HEK293 (cell line): ENCODE measurements at regions not wholly inside any gene's neighbourhood (a gene's known extent, or its start where the extent isn't known, plus 50 kb on each side); places are given as distances from the start of the nearest gene placed in this dataset.

Experiments
- CTCF ChIA-PET: fragments of 350-600 bp; formaldehyde crosslinking; extraction: SDS; loops from one replicate; lab custom pipeline; 2021; ENCODE audit warnings: antibody characterized with exemption; lab: Yijun Ruan, JAX
- POLR2A ChIA-PET: fragments of 300-600 bp; formaldehyde crosslinking; extraction: SDS; loops from one replicate; lab custom pipeline; 2020; ENCODE audit warnings: antibody characterized with exemption, inconsistent platforms; lab: Yijun Ruan, JAX
- H3K27ac ChIP-seq: fragments of 200-500 bp; sonication (Bioruptor generic); 2 replicates; pipeline ENCODE4 v1.5.1; 2014; ENCODE audit warnings: low read depth, low read length, control low read depth, inconsistent platforms; ENCODE audit errors: extremely low read depth
- H3K36me3 ChIP-seq, 2 experiments: fragments of 200-500 bp in 1 of 2; sonication (Bioruptor generic) in 1 of 2; 1 replicate in 1 of 2; 2 replicates in 1 of 2; pipeline ENCODE4 v1.5.1; 2014 to 2017; ENCODE audit warnings: inconsistent platforms in 2 of 2, low read length in 2 of 2; ENCODE audit not compliant: control insufficient read depth in 2 of 2, insufficient read depth in 1 of 2
- H3K4me1 ChIP-seq: fragments of 200-500 bp; sonication (Bioruptor generic); 2 replicates; pipeline ENCODE4 v1.5.1; 2014; ENCODE audit warnings: mild to moderate bottlenecking, low read length, inconsistent platforms; ENCODE audit not compliant: control insufficient read depth, insufficient read depth
- H3K4me3 ChIP-seq: 2 replicates; pipeline ENCODE4 v1.5.1; 2011; ENCODE audit warnings: low read depth, mild to moderate bottlenecking, control low read depth, low read length, moderate library complexity
- H3K9me3 ChIP-seq: fragments of 200-500 bp; sonication (Bioruptor generic); 2 replicates; pipeline ENCODE4 v1.5.1; 2014; ENCODE audit warnings: low read depth, low read length, inconsistent platforms; ENCODE audit not compliant: control insufficient read depth, insufficient read depth
- EGR2 ChIP-seq: fragments of 450-650 bp; formaldehyde crosslinking; IDR thresholded peaks from 2 replicates; pipeline ENCODE4 v1.5.1; 2016; ENCODE audit warnings: low read depth, missing biosample characterization, missing genetic modification characterization
- HOXD13 ChIP-seq: sonication (generic); formaldehyde crosslinking; IDR thresholded peaks from 2 replicates; pipeline ENCODE4 v1.8.0; 2022; ENCODE audit warnings: missing genetic modification reagents, borderline replicate concordance
- IKZF3 ChIP-seq: fragments of 450-650 bp; IDR thresholded peaks from 2 replicates; pipeline ENCODE4 v1.5.0; 2018; ENCODE audit warnings: missing biosample characterization, mild to moderate bottlenecking, missing genetic modification characterization, moderate library complexity
- KLF1 ChIP-seq: fragments of 450-650 bp; formaldehyde crosslinking; IDR thresholded peaks from 2 replicates; pipeline ENCODE4 v1.5.1; 2016; ENCODE audit warnings: missing biosample characterization, missing genetic modification characterization
- MYNN ChIP-seq: fragments of 450-650 bp; formaldehyde crosslinking; IDR thresholded peaks from 2 replicates; pipeline ENCODE4 v1.5.1; 2016; ENCODE audit warnings: missing biosample characterization, missing genetic modification characterization, borderline replicate concordance
- YY1 ChIP-seq: fragments of 450-650 bp; formaldehyde crosslinking; IDR thresholded peaks from 2 replicates; pipeline ENCODE4 v1.5.1; 2018; ENCODE audit warnings: missing biosample characterization, missing genetic modification characterization
- ZNF146 ChIP-seq: fragments of 450-650 bp; formaldehyde crosslinking; IDR thresholded peaks from 2 replicates; pipeline ENCODE4 v1.5.1; 2016; ENCODE audit warnings: missing biosample characterization, missing genetic modification characterization
- ZNF248 ChIP-seq: fragments of 450-650 bp; formaldehyde crosslinking; IDR thresholded peaks from 2 replicates; pipeline ENCODE4 v1.5.1; 2017; ENCODE audit warnings: missing biosample characterization, missing genetic modification characterization
- ZNF449 ChIP-seq: fragments of 450-650 bp; formaldehyde crosslinking; IDR thresholded peaks from 2 replicates; pipeline ENCODE4 v1.5.1; 2017; ENCODE audit warnings: missing biosample characterization, mild to moderate bottlenecking, missing genetic modification characterization, moderate library complexity
- ZNF791 ChIP-seq: fragments of 450-650 bp; formaldehyde crosslinking; IDR thresholded peaks from 2 replicates; pipeline ENCODE4 v1.5.1; 2016; ENCODE audit warnings: missing biosample characterization, missing genetic modification characterization
- TF ChIP-seq, protein P1 (sequence below): fragments of 450-650 bp; formaldehyde crosslinking; IDR thresholded peaks from 2 replicates; pipeline ENCODE4 v1.5.1; 2017; ENCODE audit warnings: missing biosample characterization, missing genetic modification characterization
- TF ChIP-seq, protein P2 (sequence below): fragments of 450-650 bp; formaldehyde crosslinking; IDR thresholded peaks from 2 replicates; pipeline ENCODE4 v1.5.1; 2016; ENCODE audit warnings: missing biosample characterization, missing genetic modification characterization, low read depth
- TF ChIP-seq, protein P3 (sequence below): fragments of 450-650 bp; formaldehyde crosslinking; IDR thresholded peaks from 2 replicates; pipeline ENCODE4 v1.5.1; 2016; ENCODE audit warnings: missing biosample characterization, missing genetic modification characterization

DNA sequence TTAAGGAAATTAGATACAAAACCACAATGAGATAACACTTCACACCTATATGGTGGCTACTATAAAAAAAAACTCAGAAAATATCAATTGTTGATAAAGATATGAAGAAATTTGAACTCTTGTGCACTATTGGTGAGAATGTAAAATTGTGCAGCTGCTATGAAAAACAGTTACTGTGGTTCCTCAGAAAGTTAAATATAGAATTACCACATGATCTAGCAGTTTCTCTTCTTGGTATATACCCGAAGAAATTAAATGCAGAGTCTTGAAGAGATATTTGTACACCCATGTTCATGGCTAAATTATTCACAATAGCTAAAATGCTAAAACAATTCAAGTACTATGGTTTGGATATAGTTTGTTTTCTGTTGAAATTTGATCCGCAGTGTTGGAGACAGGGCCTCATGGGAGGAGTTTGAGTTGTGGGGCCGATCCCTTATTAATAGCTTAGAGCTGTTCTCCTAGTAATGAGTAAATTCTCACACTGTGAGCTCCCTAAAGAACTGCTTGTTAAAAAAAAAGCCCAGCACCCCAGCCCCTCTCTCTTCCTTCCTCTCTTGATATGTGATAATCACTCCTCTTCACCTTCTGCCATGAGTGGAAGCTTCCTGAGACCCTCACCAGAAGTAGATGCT lies 1412.1 kb downstream of the PLA2G4A start:
- Histone ChIP-seq H3K27ac (no peak overlapping the region), H3K36me3 (no peaks in the 10 kb centered on the region), H3K9me3 (no peaks in the 10 kb centered on the region), H3K4me3 (no peak overlapping the region), H3K4me1 (no peaks in the 10 kb centered on the region)
- TF ChIP-seq ZNF146 (tag by site-specific recombination) (no peak), MYNN (tag by site-specific recombination) (no peak)
- CTCF ChIA-PET = no interaction called here
- POLR2A ChIA-PET = no interaction called here

DNA sequence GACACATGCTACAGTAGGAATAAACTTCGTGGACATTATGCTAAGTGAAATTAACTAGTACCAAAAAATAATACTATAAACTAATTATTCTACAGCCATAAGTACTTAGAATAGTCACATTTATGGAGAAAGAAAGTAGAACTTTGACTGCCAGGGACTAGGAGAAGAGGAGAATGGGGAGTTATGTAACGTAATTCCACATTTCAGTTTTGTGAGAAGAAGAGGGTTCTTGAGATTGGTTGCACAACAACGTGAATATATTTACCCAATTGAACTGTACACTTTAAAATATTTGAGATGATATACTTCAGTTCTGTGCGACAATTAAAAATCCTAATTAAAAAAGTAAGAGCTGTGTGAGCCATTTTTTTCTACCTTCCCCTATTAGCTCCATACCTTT lies 1412.9 kb downstream of the PLA2G4A start:
- ChIA-PET CTCF (no interaction called here), POLR2A (no interaction called here)
- no peak overlapping the region for H3K27ac ChIP-seq
- H3K36me3 ChIP-seq = no peaks in the 10 kb centered on the region
- no peaks in the 10 kb centered on the region for H3K4me1 ChIP-seq
- H3K4me3 ChIP-seq = no peak overlapping the region
- no peaks in the 10 kb centered on the region for H3K9me3 ChIP-seq
- no peak for TF ChIP-seq ZNF791
- TF ChIP-seq, protein P1, sequence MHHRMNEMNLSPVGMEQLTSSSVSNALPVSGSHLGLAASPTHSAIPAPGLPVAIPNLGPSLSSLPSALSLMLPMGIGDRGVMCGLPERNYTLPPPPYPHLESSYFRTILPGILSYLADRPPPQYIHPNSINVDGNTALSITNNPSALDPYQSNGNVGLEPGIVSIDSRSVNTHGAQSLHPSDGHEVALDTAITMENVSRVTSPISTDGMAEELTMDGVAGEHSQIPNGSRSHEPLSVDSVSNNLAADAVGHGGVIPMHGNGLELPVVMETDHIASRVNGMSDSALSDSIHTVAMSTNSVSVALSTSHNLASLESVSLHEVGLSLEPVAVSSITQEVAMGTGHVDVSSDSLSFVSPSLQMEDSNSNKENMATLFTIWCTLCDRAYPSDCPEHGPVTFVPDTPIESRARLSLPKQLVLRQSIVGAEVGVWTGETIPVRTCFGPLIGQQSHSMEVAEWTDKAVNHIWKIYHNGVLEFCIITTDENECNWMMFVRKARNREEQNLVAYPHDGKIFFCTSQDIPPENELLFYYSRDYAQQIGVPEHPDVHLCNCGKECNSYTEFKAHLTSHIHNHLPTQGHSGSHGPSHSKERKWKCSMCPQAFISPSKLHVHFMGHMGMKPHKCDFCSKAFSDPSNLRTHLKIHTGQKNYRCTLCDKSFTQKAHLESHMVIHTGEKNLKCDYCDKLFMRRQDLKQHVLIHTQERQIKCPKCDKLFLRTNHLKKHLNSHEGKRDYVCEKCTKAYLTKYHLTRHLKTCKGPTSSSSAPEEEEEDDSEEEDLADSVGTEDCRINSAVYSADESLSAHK (tag by site-specific recombination) = no peak
- no peak for TF ChIP-seq IKZF3 (tag by site-specific recombination)
- TF ChIP-seq ZNF248 (tag by site-specific recombination) = no peak
- TF ChIP-seq HOXD13 (CRISPR knock-in tag) = no peak
- TF ChIP-seq ZNF449 (tag by site-specific recombination) = no peak
- TF ChIP-seq KLF1 (tag by site-specific recombination) = no peak
- TF ChIP-seq, protein P2, sequence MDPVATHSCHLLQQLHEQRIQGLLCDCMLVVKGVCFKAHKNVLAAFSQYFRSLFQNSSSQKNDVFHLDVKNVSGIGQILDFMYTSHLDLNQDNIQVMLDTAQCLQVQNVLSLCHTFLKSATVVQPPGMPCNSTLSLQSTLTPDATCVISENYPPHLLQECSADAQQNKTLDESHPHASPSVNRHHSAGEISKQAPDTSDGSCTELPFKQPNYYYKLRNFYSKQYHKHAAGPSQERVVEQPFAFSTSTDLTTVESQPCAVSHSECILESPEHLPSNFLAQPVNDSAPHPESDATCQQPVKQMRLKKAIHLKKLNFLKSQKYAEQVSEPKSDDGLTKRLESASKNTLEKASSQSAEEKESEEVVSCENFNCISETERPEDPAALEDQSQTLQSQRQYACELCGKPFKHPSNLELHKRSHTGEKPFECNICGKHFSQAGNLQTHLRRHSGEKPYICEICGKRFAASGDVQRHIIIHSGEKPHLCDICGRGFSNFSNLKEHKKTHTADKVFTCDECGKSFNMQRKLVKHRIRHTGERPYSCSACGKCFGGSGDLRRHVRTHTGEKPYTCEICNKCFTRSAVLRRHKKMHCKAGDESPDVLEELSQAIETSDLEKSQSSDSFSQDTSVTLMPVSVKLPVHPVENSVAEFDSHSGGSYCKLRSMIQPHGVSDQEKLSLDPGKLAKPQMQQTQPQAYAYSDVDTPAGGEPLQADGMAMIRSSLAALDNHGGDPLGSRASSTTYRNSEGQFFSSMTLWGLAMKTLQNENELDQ = no peak
- TF ChIP-seq, protein P3, sequence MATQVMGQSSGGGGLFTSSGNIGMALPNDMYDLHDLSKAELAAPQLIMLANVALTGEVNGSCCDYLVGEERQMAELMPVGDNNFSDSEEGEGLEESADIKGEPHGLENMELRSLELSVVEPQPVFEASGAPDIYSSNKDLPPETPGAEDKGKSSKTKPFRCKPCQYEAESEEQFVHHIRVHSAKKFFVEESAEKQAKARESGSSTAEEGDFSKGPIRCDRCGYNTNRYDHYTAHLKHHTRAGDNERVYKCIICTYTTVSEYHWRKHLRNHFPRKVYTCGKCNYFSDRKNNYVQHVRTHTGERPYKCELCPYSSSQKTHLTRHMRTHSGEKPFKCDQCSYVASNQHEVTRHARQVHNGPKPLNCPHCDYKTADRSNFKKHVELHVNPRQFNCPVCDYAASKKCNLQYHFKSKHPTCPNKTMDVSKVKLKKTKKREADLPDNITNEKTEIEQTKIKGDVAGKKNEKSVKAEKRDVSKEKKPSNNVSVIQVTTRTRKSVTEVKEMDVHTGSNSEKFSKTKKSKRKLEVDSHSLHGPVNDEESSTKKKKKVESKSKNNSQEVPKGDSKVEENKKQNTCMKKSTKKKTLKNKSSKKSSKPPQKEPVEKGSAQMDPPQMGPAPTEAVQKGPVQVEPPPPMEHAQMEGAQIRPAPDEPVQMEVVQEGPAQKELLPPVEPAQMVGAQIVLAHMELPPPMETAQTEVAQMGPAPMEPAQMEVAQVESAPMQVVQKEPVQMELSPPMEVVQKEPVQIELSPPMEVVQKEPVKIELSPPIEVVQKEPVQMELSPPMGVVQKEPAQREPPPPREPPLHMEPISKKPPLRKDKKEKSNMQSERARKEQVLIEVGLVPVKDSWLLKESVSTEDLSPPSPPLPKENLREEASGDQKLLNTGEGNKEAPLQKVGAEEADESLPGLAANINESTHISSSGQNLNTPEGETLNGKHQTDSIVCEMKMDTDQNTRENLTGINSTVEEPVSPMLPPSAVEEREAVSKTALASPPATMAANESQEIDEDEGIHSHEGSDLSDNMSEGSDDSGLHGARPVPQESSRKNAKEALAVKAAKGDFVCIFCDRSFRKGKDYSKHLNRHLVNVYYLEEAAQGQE (tag by site-specific recombination) = no peak
- TF ChIP-seq EGR2 (tag by site-specific recombination) = no peak
- no peak for TF ChIP-seq YY1 (tag by site-specific recombination)
